OCI-LY1 (cell line): ENCODE measurements at regions not wholly inside any gene's neighbourhood (a gene's known extent, or its start where the extent isn't known, plus 50 kb on each side); places are given as distances from the start of the nearest gene placed in this dataset.

Source experiments
- CTCF ChIP-seq: fragments of 200-600 bp; sonication (generic), shearing (Covaris generic); IDR thresholded peaks from 2 replicates; pipeline ENCODE4 v1.5.1; 2017; ENCODE audit warnings: mild to moderate bottlenecking, antibody characterized with exemption, low read length, moderate library complexity, mixed read lengths
- EZH2 ChIP-seq: fragments of 200-600 bp; sonication (generic), shearing (Covaris generic); IDR thresholded peaks from 2 replicates; pipeline ENCODE4 v1.8.0; 2017; ENCODE audit warnings: borderline replicate concordance, mixed run types, mild to moderate bottlenecking, antibody characterized with exemption, low read length, moderate library complexity, mixed read lengths

GRCh38 chr2:16763493-16763899 lies 97.9 kb upstream of the CYRIA start:
- TF ChIP-seq CTCF, result no peak
- TF ChIP-seq EZH2, result no peak
